Suppressor macrophage (primary cell): ENCODE measurements at regions not wholly inside any gene's neighbourhood (a gene's known extent, or its start where the extent isn't known, plus 50 kb on each side); places are given as distances from the start of the nearest gene placed in this dataset.

Experiments used
- DNase-seq, 4 experiments: peaks; one replicate each; pipeline ENCODE4 v3.0.0-alpha.2; 2020 to 2022

- DNase-seq: no peak
Measured at GRCh38 chr5:15447209-15447608, 52.8 kb upstream of the FBXL7 start.

GRCh38 chr5:15446552-15446951, 53.4 kb upstream of the FBXL7 start:
- DNase-seq: no peak

GRCh38 chr5:15442193-15442570, 57.8 kb upstream of the FBXL7 start:
- DNase-seq: no peak

- no peak for DNase-seq
Measured at GRCh38 chr5:15441433-15442192, 58.4 kb upstream of the FBXL7 start.

- DNase-seq: no peak
Measured at GRCh38 chr5:15440434-15440833, 59.5 kb upstream of the FBXL7 start.

GRCh38 chr5:15439801-15440200, 60.2 kb upstream of the FBXL7 start:
- no peak for DNase-seq

GRCh38 chr5:15433709-15434108, 66.3 kb upstream of the FBXL7 start:
- no peak for DNase-seq

- DNase-seq: no peak
Measured at GRCh38 chr5:15431923-15432322, 68.1 kb upstream of the FBXL7 start.

GRCh38 chr5:15425766-15426165, 74.2 kb upstream of the FBXL7 start:
- DNase-seq: no peak

GRCh38 chr5:15424769-15425168, 75.2 kb upstream of the FBXL7 start:
- no peak for DNase-seq

- DNase-seq: no peak
Measured at GRCh38 chr5:15421921-15422412, 78.0 kb upstream of the FBXL7 start.

GRCh38 chr5:15421381-15421780, 78.6 kb upstream of the FBXL7 start:
- DNase-seq: no peak

GRCh38 chr5:15420201-15420600, 79.8 kb upstream of the FBXL7 start:
- no peak for DNase-seq

GRCh38 chr5:15417156-15417555, 82.8 kb upstream of the FBXL7 start:
- no peak for DNase-seq

- no peak for DNase-seq
Measured at GRCh38 chr5:15406478-15406877, 93.5 kb upstream of the FBXL7 start.

- DNase-seq: no peak
Measured at GRCh38 chr5:15393146-15393545, 106.8 kb upstream of the FBXL7 start.

GRCh38 chr5:15391704-15392397, 108.1 kb upstream of the FBXL7 start:
- no peak for DNase-seq

GRCh38 chr5:15388866-15389265, 111.1 kb upstream of the FBXL7 start:
- no peak for DNase-seq

- no peak for DNase-seq
Measured at GRCh38 chr5:15387931-15388524, 112.0 kb upstream of the FBXL7 start.

- DNase-seq: no peak
Measured at GRCh38 chr5:15386122-15386521, 113.9 kb upstream of the FBXL7 start.

- no peak for DNase-seq
Measured at GRCh38 chr5:15385553-15385952, 114.4 kb upstream of the FBXL7 start.

GRCh38 chr5:15385037-15385436, 114.9 kb upstream of the FBXL7 start:
- DNase-seq: no peak

- no peak for DNase-seq
Measured at GRCh38 chr5:15384581-15384980, 115.4 kb upstream of the FBXL7 start.

- DNase-seq: no peak
Measured at GRCh38 chr5:15384176-15384575, 115.8 kb upstream of the FBXL7 start.
